H1 (cell line): ENCODE measurements at regions not wholly inside any gene's neighbourhood (a gene's known extent, or its start where the extent isn't known, plus 50 kb on each side); places are given as distances from the start of the nearest gene placed in this dataset.

ENCODE experiments used
- CTCF ChIA-PET: fragments of 300-600 bp; sonication (Branson Sonifier 250); formaldehyde crosslinking; loops from one replicate; lab custom pipeline; 2021; ENCODE audit not compliant: partially characterized antibody; lab: Charles Lee
- POLR2A ChIA-PET: fragments of 300-600 bp; sonication (Branson Sonifier 250); formaldehyde crosslinking; loops from one replicate; lab custom pipeline; 2021; ENCODE audit warnings: inconsistent platforms; ENCODE audit not compliant: partially characterized antibody; lab: Charles Lee
- DNase-seq, 2 experiments: peaks; one replicate each; pipeline versions ENCODE4 v3.0.0 to v3.0.0-alpha.2; 2010 to 2022; ENCODE audit warnings: low spot score in 2 of 2, low read depth in 1 of 2, mixed read lengths in 1 of 2
- FAIRE-seq: peaks from 2 replicates; lab custom pipeline; 2011; peaks lifted over from hg19 to GRCh38; lab: Jason Lieb, UNC
- H2AFZ ChIP-seq: 2 replicates; pipeline ENCODE4 v1.8.1; 2012; ENCODE audit warnings: low read length, inconsistent platforms
- H2AK5ac ChIP-seq: 2 replicates; pipeline ENCODE4 v1.6.1; 2013; ENCODE audit warnings: low read depth, low read length
- H2BK120ac ChIP-seq: replicated peaks from 2 replicates; pipeline ENCODE3; 2013; ENCODE audit warnings: low read depth, low read length, inconsistent platforms
- H2BK12ac ChIP-seq: 2 replicates; pipeline ENCODE4 v1.6.1; 2013; ENCODE audit warnings: low read depth, low read length
- H2BK15ac ChIP-seq: 2 replicates; pipeline ENCODE4 v1.6.1; 2013; ENCODE audit warnings: low read length
- H2BK20ac ChIP-seq: 2 replicates; pipeline ENCODE4 v1.6.1; 2013; ENCODE audit warnings: low read length
- H2BK5ac ChIP-seq: 2 replicates; pipeline ENCODE4 v1.6.1; 2013; ENCODE audit warnings: low read depth, low read length
- H3K14ac ChIP-seq: 2 replicates; pipeline ENCODE4 v1.6.1; 2013; ENCODE audit warnings: inconsistent platforms; ENCODE audit not compliant: insufficient read length
- H3K18ac ChIP-seq: 2 replicates; pipeline ENCODE4 v1.6.1; 2013; ENCODE audit warnings: low read length; ENCODE audit errors: extremely low read depth
- H3K23ac ChIP-seq: 2 replicates; pipeline ENCODE4 v1.6.1; 2013; ENCODE audit warnings: inconsistent platforms; ENCODE audit not compliant: insufficient read length
- H3K23me2 ChIP-seq: 2 replicates; pipeline ENCODE4 v1.6.1; 2013; ENCODE audit warnings: low read depth, low read length
- H3K27ac ChIP-seq: 2 replicates; pipeline ENCODE4 v1.6.1; 2011; ENCODE audit warnings: low read depth, low read length, inconsistent platforms
- H3K27me3 ChIP-seq, 4 experiments: replicated peaks in 1 of 4; 1 replicate in 1 of 4; 2 replicates in 3 of 4; pipeline versions ENCODE4 v1.6.1 to v1.8.1; 2011 to 2013; ENCODE audit warnings: low read length in 3 of 4, mild to moderate bottlenecking in 3 of 4, inconsistent platforms in 2 of 4, mixed read lengths in 2 of 4, moderate library complexity in 1 of 4; ENCODE audit not compliant: control insufficient read depth in 3 of 4, insufficient read depth in 3 of 4; ENCODE audit errors: extremely low read depth in 1 of 4
- H3K36me3 ChIP-seq, 4 experiments: 2 replicates each; pipeline versions ENCODE4 v1.6.1 to v1.8.1; 2011 to 2013; ENCODE audit warnings: mild to moderate bottlenecking in 4 of 4, low read length in 3 of 4, moderate library complexity in 2 of 4, control low read depth in 1 of 4, inconsistent platforms in 1 of 4; ENCODE audit not compliant: insufficient read depth in 4 of 4, control insufficient read depth in 2 of 4
- H3K4ac ChIP-seq: replicated peaks from 2 replicates; pipeline ENCODE3; 2013; ENCODE audit warnings: low read length, low read depth, mixed read lengths, inconsistent platforms; ENCODE audit not compliant: insufficient read length
- H3K4me1 ChIP-seq, 4 experiments: replicated peaks in 1 of 4; 1 replicate in 1 of 4; 2 replicates in 3 of 4; pipeline versions ENCODE4 v1.6.1 to v1.8.1; 2011 to 2013; ENCODE audit warnings: low read length in 3 of 4, inconsistent platforms in 2 of 4, mixed read lengths in 1 of 4; ENCODE audit not compliant: insufficient read depth in 4 of 4, control insufficient read depth in 3 of 4
- H3K4me2 ChIP-seq, 2 experiments: 2 replicates each; pipeline versions ENCODE4 v1.6.1 to v1.8.1; 2011 to 2013; ENCODE audit warnings: low read depth in 2 of 2, low read length in 2 of 2, control low read depth in 1 of 2, inconsistent platforms in 1 of 2, mild to moderate bottlenecking in 1 of 2; ENCODE audit not compliant: insufficient read depth in 1 of 2
- H3K4me3 ChIP-seq, 4 experiments: fragments of 200-600, 300-600 bp in 1 of 4; sonication (generic), shearing (Covaris generic), sonication (Bioruptor Twin) in 1 of 4; 2 replicates each; pipeline versions ENCODE4 v1.5.1 to v1.8.1; 2011 to 2016; ENCODE audit warnings: low read length in 4 of 4, low read depth in 3 of 4, control low read depth in 2 of 4, inconsistent platforms in 2 of 4, mild to moderate bottlenecking in 2 of 4, mixed read lengths in 1 of 4, moderate library complexity in 1 of 4; ENCODE audit not compliant: insufficient read depth in 2 of 4; ENCODE audit errors: extremely low read depth in 1 of 4
- H3K56ac ChIP-seq: replicated peaks from 2 replicates; pipeline ENCODE3; 2013; ENCODE audit warnings: low read depth, mild to moderate bottlenecking, mixed read lengths, low read length, inconsistent platforms; ENCODE audit not compliant: insufficient read length
- H3K79me1 ChIP-seq: 2 replicates; pipeline ENCODE4 v1.6.1; 2013; ENCODE audit warnings: low read depth, low read length, control low read depth
- H3K79me2 ChIP-seq, 2 experiments: 2 replicates each; pipeline versions ENCODE4 v1.6.1 to v1.8.1; 2012 to 2013; ENCODE audit warnings: low read length in 2 of 2, mild to moderate bottlenecking in 2 of 2, inconsistent platforms in 1 of 2; ENCODE audit not compliant: insufficient read depth in 2 of 2, control insufficient read depth in 1 of 2
- H3K9ac ChIP-seq, 4 experiments: replicated peaks in 1 of 4; 1 replicate in 1 of 4; 2 replicates in 3 of 4; pipeline versions ENCODE4 v1.6.1 to v1.8.1; 2011 to 2013; ENCODE audit warnings: low read depth in 3 of 4, low read length in 3 of 4, control low read depth in 2 of 4, mild to moderate bottlenecking in 2 of 4, moderate library complexity in 2 of 4, inconsistent platforms in 1 of 4; ENCODE audit errors: extremely low read depth in 1 of 4
- H3K9me3 ChIP-seq, 2 experiments: 2 replicates each; pipeline versions ENCODE4 v1.6.1 to v1.8.1; 2012 to 2013; ENCODE audit warnings: mild to moderate bottlenecking in 2 of 2, moderate library complexity in 2 of 2, control low read depth in 1 of 2, inconsistent platforms in 1 of 2, low read depth in 1 of 2, low read length in 1 of 2, mixed read lengths in 1 of 2; ENCODE audit not compliant: insufficient read depth in 2 of 2
- H4K20me1 ChIP-seq, 2 experiments: replicated peaks in 1 of 2; 2 replicates each; pipeline versions ENCODE3 to v1.8.1; 2011 to 2013; ENCODE audit warnings: inconsistent platforms in 2 of 2, low read length in 2 of 2, mild to moderate bottlenecking in 1 of 2; ENCODE audit not compliant: insufficient read depth in 2 of 2, control insufficient read depth in 1 of 2
- H4K5ac ChIP-seq: 2 replicates; pipeline ENCODE4 v1.6.1; 2013; ENCODE audit warnings: low read length, low read depth, mixed read lengths, inconsistent platforms; ENCODE audit not compliant: insufficient read length
- H4K8ac ChIP-seq: 2 replicates; pipeline ENCODE4 v1.8.0; 2013; ENCODE audit warnings: mild to moderate bottlenecking, moderate library complexity, low read length, inconsistent platforms; ENCODE audit not compliant: insufficient read depth; ENCODE audit errors: extremely low read depth
- H4K91ac ChIP-seq: replicated peaks from 2 replicates; pipeline ENCODE3; 2013; ENCODE audit warnings: low read length, mixed read lengths, inconsistent platforms; ENCODE audit not compliant: insufficient read length
- CHD1 ChIP-seq: IDR thresholded peaks from 2 replicates; pipeline ENCODE4 v1.6.1; 2012; ENCODE audit warnings: low read depth, low read length, improper control_type of control experiment
- EP300 ChIP-seq, 2 experiments: IDR thresholded peaks; 1 replicate in 1 of 2; 2 replicates in 1 of 2; pipeline ENCODE4 v1.6.1; 2011 to 2012; ENCODE audit warnings: low read depth in 2 of 2, low read length in 2 of 2, mild to moderate bottlenecking in 2 of 2, borderline replicate concordance in 1 of 2, inconsistent platforms in 1 of 2, moderate library complexity in 1 of 2
- HDAC6 ChIP-seq: IDR thresholded peaks from one replicate; pipeline ENCODE4 v1.7.1; 2012; ENCODE audit warnings: low read depth, mild to moderate bottlenecking, inconsistent platforms, low read length, moderate library complexity
- SAP30 ChIP-seq: fragments of 300-600 bp; sonication (generic); IDR thresholded peaks from 2 replicates; pipeline ENCODE4 v1.7.1; 2012; ENCODE audit warnings: low read length, moderate library complexity, mild to moderate bottlenecking, inconsistent platforms; ENCODE audit not compliant: insufficient read depth, insufficient replicate concordance
- TAF1 ChIP-seq: IDR thresholded peaks from 2 replicates; pipeline ENCODE4 v1.6.1; 2011; ENCODE audit warnings: mild to moderate bottlenecking, low read depth, low read length
- TBP ChIP-seq: IDR thresholded peaks from 2 replicates; pipeline ENCODE4 v1.6.1; 2011; ENCODE audit warnings: low read depth, low read length, improper control_type of control experiment
- WGBS, 2 experiments: shearing (Covaris generic) in 1 of 2; methylation state at CpG; one replicate each; pipeline versions ENCODE4 v1.1.6 to v1.1.7; 2013 to 2015; ENCODE audit warnings: low lambda C conversion rate in 2 of 2, mixed read lengths in 2 of 2, inconsistent platforms in 1 of 2, low coverage in 1 of 2, missing lambda C conversion rate in 1 of 2; ENCODE audit not compliant: insufficient replicate concordance in 2 of 2, insufficient coverage in 1 of 2, insufficient read length in 1 of 2; ENCODE audit errors: extremely low coverage in 1 of 2, missing lambda C conversion rate in 1 of 2; 5-methylcytosine and 5-hydroxymethylcytosine counted together

GRCh38 chr11:33579101-33579500, 121.5 kb downstream of the C11orf91 start:
- Histone ChIP-seq H3K4me1 (no peaks in the 10 kb centered on the region), H3K27me3 (no peaks in the 10 kb centered on the region), H3K9me3 (no peaks in the 10 kb centered on the region), H3K9ac (no peak overlapping the region), H2BK5ac (no peak overlapping the region), H3K27ac (no peak overlapping the region), H3K4me2 (no peak overlapping the region), H3K56ac (no peak overlapping the region), H3K79me2 (no peaks in the 10 kb centered on the region), H4K8ac (no peak overlapping the region), H3K14ac (no peak overlapping the region), H4K5ac (no peak overlapping the region), H2AFZ (no peak overlapping the region), H2BK15ac (no peak overlapping the region), H2AK5ac (no peak overlapping the region), H3K4me3 (no peak overlapping the region), H2BK20ac (no peak overlapping the region), H2BK120ac (no peak overlapping the region), H4K91ac (no peak overlapping the region), H3K18ac (no peak overlapping the region), H3K4ac (no peak overlapping the region), H4K20me1 (no peaks in the 10 kb centered on the region), H3K79me1 (no peaks in the 10 kb centered on the region), H3K23me2 (no peaks in the 10 kb centered on the region; the same call in 1 of the 2 replicates), H3K36me3 (no peaks in the 10 kb centered on the region), H2BK12ac (no peak overlapping the region), H3K23ac (no peak overlapping the region)
- WGBS, 2 experiments: 87% methylated on average over 4 of the region's 4 CpGs; no CpG with 5 or more reads in 1 of the 2 experiments
- DNase-seq (no peak), FAIRE-seq (no peak)
- CTCF ChIA-PET: interaction anchor here (0.6 to 2.1 kb wide), 5 partner anchors 9 to 142 kb away, joined by 3 to 6 read pairs (median 4); no protein-coding TSS in a partner anchor
- POLR2A ChIA-PET: no interaction called here
- TF ChIP-seq HDAC6 (no peak), EP300 (IDR thresholded peaks at IDR 0.05; ENCODE audit: borderline replicate concordance in 1 of 2, low read depth in 2 of 2, low read length in 2 of 2) (no peak), TAF1 (no peak), CHD1 (no peak), SAP30 (no peak), TBP (no peak)
